B cell (primary cell): ENCODE measurements at regions not wholly inside any gene's neighbourhood (a gene's known extent, or its start where the extent isn't known, plus 50 kb on each side); places are given as distances from the start of the nearest gene placed in this dataset.

Source experiments
- CTCF ChIP-seq: fragments of 200-600 bp; IDR thresholded peaks from one replicate; pipeline ENCODE4 v1.8.0; 2022; ENCODE audit warnings: antibody characterized with exemption, mild to moderate bottlenecking
- EZH2 ChIP-seq: IDR thresholded peaks from 2 replicates; pipeline ENCODE4 v1.6.1; 2012; ENCODE audit warnings: borderline replicate concordance, low read depth, mild to moderate bottlenecking, moderate library complexity, low read length; ENCODE audit not compliant: insufficient read depth, poor library complexity, severe bottlenecking

- TF ChIP-seq CTCF, result no peak
- TF ChIP-seq EZH2, result no peak
Measured at GRCh38 chrX:65903750-65904149, 136.1 kb downstream of the VSIG4 start.
